ENCODE measurements at regions not wholly inside any gene's neighbourhood (a gene's known extent, or its start where the extent isn't known, plus 50 kb on each side); places are given as distances from the start of the nearest gene placed in this dataset.

- no peak overlapping the region for H4K8ac ChIP-seq (ENCODE audit: low read depth in 2 of 2, low read length in 2 of 2)
- H3K23ac ChIP-seq (ENCODE audit: low read depth, low read length), result no peak overlapping the region
- BruUV-seq (replicated peaks), result no TSS peak
- no peaks in the 10 kb centered on the region for H3K9me1 ChIP-seq (ENCODE audit: insufficient read depth, low read length)
- H2AK5ac ChIP-seq (ENCODE audit: low read depth, low read length), result no peak overlapping the region
- H3K4me1 ChIP-seq (ENCODE audit: control insufficient read depth, insufficient read depth, low read length), result no peaks in the 10 kb centered on the region
- no peak overlapping the region for H3K4me2 ChIP-seq (ENCODE audit: low read depth, low read length)
- no peaks in the 10 kb centered on the region for H3K79me1 ChIP-seq (ENCODE audit: low read depth in 1 of 2, low read length in 2 of 2)
- H3K9ac ChIP-seq (ENCODE audit: low read depth, low read length), result no peak overlapping the region
- no peak overlapping the region for H4K5ac ChIP-seq (ENCODE audit: low read depth, low read length)
- H2BK5ac ChIP-seq (ENCODE audit: low read depth, low read length, poor library complexity, severe bottlenecking), result no peak overlapping the region
- ChIA-PET CTCF (interaction anchor here (0.6 kb wide), 1 partner anchor 448 kb away, joined by 5 read pairs; no protein-coding TSS in a partner anchor), POLR2A (ENCODE audit: unreplicated experiment) (no interaction called here)
- H4K20me1 ChIP-seq (ENCODE audit: insufficient read depth, low read length), result no peaks in the 10 kb centered on the region
- no peak overlapping the region for H2BK15ac ChIP-seq (ENCODE audit: low read depth, low read length)
- no peak overlapping the region for H2BK120ac ChIP-seq (ENCODE audit: low read depth, low read length)
- TF ChIP-seq CTCF (conservative IDR thresholded peaks at IDR 0.05; ENCODE audit: low read depth, low read length) (no peak), RFX5 (IDR thresholded peaks at IDR 0.05; ENCODE audit: low read depth, low read length) (no peak)
- peaks cover 4% of the 10 kb centered on the region for H3K9me3 ChIP-seq (ENCODE audit: control insufficient read depth, insufficient read depth, low read length)
- no peak overlapping the region for H4K91ac ChIP-seq (ENCODE audit: insufficient read depth, low read depth, low read length)
- no peak overlapping the region for H3K4ac ChIP-seq (ENCODE audit: low read depth, low read length)
- H2BK20ac ChIP-seq (ENCODE audit: low read depth, low read length), result no peak overlapping the region
- H3K56ac ChIP-seq (ENCODE audit: extremely low read depth, insufficient read depth, low read length), result no peak overlapping the region
- no peak for DNase-seq
- H3K36me3 ChIP-seq (ENCODE audit: control insufficient read depth, insufficient read depth, low read length), result no peaks in the 10 kb centered on the region
- H3K14ac ChIP-seq (replicated peaks; ENCODE audit: low read depth, low read length), result no peak overlapping the region
- ATAC-seq (ENCODE audit: low read depth), result no peak
- no peak overlapping the region for H3K27ac ChIP-seq (ENCODE audit: insufficient read depth, low read length)
- in situ Hi-C loops (cut with MboI; ENCODE audit: low sequenced_read_pairs), result no loop called here
- WGBS, 2 experiments (ENCODE audit: extremely low coverage in 2 of 2, insufficient read length in 1 of 2), result no CpG with 5 or more reads among the region's 1 CpG
- no peak overlapping the region for H3K4me3 ChIP-seq (ENCODE audit: insufficient read depth, low read depth, low read length)
- no peak overlapping the region for H3K18ac ChIP-seq (ENCODE audit: low read depth, low read length)
- no peak overlapping the region for H2AK9ac ChIP-seq (replicated peaks; ENCODE audit: low read depth, low read length, poor library complexity)
- dilution Hi-C loops (cut with HindIII; ENCODE audit: low sequenced_read_pairs, unreplicated experiment), result no loop called here
- no peak overlapping the region for H2AFZ ChIP-seq (replicated peaks; ENCODE audit: low read length, poor library complexity)
- intact Hi-C loops (cut with micrococcal nuclease), result no loop called here
- no peaks in the 10 kb centered on the region for H3K27me3 ChIP-seq (ENCODE audit: control insufficient read depth, insufficient read depth, low read length)
These were observed 494.5 kb upstream of the CA10 start for GRCh38 chr17:52653014-52653413.

Measured in IMR-90 (cell line).